GM21360 (cell line): ENCODE measurements at regions not wholly inside any gene's neighbourhood (a gene's known extent, or its start where the extent isn't known, plus 50 kb on each side); places are given as distances from the start of the nearest gene placed in this dataset.
"Not testable (repeated sequence)": the region's sequence is repeated elsewhere in the genome, so short reads cannot be mapped to it uniquely, and the experiment has no call there.

ENCODE experiments used
- ATAC-seq: cut with Tn5 transposase; IDR thresholded peaks from one replicate; pipeline ENCODE4 v1.9.1; 2021; ENCODE audit warnings: mild to moderate bottlenecking, moderate library complexity; ENCODE audit not compliant: unreplicated experiment

DNA sequence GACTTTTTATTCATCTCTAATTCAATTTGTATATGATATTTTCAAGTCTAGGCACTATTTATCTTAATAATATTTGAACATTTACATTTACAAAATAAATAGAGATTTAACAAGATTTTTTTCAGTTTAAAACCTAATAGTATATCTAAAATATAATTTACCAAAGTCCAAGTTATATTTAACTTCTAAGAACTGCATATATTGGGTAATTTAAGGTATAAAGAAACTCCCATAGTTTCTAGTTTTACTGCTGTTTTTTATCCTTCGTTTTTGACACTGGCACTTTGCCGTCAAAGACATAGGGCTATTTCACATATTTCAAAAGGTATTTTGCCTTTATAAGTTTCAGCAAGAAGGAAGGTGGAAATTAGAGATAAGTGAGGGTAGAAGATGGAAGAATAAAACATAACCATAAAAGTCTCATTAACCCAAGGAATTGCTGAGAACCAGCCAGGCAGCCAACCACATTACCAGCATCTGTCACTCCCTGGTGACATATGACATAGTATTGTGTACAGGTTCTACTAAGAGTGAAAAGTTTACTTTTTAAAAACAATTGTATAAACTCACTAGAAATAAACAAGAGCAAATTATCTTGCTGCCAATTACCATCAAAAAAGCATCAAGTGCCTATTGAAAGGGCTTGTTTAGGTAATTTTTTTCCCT is 251.5 kb downstream of the NSUN3 start:
- ATAC-seq: no peak

DNA sequence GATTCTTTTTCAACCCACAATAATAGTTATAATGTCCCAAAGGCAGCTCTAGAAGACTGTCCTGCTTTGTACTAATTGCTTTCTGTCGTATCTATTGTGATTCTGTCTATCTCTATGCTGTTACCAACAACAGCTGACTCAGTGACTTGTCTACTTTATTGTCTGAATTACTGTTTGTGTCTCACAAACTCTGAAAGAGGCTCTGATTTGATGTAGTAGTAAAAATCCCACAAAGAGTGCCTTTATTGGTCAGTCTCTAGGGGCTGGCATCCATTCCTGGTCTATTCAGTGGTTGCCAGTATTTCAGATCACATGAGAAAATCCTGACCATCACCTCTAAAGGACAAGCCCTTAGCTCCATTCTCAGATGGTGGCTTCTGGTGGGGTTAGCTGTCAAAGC is 254.2 kb downstream of the NSUN3 start:
- ATAC-seq: no peak

DNA sequence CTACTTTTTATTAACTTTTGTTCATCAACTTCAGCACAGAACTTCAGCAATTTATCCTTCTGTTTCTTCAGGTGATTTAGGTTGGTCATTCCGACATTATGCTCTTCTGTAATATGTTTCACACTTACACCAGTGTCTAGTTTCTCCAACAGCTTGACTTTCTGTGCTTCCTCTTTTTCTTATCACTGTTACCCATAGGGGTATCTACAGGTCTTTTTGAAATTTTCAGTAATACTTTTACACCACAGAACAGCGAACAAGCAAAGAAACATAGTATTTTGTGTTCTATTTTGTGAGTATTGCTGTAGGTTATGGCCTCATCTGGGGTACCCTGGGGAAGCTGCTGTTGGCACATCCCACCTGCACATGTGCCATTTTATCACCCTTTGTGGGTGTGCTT is 260.7 kb downstream of the NSUN3 start:
- no peak for ATAC-seq

DNA sequence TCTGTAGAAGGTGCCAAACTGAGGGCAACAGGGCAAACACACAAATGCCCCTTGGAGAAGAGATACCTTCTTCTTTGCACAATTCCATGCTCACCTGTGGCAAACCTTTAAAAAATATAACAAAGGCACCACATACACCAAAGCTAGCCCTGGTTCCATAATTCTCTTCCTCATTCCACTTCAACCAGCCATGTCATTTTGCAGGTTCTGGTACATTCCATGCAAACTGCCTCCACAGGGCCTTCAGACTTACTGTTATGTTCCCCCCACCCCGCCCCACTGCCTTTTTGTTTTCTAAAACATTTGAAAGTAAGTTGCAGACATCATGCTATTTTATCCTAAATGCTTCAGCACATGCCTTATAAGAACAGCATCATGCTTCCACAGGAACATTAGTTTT is 269.0 kb downstream of the NSUN3 start:
- ATAC-seq: no peak

DNA sequence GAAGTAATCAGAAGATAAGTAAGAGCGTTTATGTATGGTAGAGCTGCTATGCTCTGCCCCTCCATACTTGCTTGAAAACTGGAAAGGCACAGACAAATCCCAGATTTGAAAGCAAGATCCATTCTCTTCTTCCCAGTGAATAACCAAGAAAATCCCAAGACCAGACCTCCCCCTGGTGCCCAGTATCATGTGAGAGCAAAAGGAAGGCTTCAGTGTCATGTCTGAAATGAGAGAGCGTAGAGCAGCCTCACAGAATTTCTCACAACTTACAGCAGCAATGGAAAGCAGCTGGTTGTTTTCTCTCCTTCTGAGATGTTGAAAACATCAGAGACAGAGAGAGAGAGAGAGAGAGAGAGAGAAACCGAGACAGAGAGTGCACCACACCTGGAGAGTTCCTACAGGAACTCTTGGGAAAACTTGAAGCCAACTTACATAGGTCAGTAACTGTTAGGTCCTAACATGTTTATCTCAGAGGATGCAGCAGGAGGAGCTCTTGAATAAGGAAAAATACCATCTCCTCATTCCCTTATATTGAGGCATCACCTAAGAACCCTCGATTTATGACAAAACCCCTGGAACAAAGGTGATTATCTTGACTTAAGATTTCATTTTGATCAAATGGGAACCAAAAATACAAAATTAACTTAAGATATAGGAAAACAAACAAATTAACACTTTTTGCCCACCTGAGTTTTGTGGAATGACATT is 273.3 kb downstream of the NSUN3 start:
- no peak for ATAC-seq

DNA sequence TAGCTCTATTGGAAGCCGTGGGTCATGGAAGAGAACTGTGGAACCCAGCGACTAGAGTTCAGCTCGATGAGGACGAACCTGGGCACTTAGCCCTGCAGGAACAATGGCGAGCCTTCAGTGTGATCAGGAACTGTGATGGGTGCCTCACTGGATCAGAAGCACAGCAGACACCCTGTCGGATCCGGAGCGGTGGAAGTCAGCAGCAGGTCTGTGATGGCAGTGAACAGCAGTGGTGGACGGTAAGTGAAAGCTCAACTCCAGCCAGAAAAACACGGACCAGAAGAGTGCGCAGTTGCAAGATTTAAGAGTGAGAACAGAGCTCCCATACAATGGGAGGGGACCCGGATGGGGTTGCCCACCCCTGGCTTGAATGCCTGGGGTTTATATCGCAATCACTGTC is 282.2 kb downstream of the NSUN3 start:
- ATAC-seq: no peak

DNA sequence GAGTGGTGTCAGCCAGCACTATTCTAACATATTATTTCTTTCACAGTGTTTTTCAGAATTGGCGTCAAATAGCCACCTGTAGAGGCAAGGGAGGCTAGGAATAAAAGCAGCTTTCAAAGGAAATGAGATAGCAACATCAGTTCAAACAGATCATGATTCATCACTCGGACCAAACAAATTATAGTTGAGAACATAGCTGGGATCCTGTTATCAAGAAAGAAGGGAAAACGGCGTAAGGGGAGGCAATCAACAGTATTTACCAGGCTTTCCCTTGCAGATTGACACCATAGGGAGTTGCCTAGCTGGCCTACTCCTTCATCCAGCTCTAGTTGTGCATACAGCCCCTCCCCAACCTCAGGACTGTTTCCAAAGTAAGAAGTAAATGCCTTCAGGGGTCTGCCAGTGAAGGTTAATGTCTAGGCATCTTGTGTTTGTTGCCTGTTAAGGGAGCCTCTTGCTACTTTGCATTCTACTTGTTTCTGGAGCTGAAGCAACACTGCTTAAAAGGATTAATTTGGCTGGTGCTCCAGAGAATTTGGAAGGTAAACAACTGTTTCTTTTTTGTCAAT is 286.5 kb downstream of the NSUN3 start:
- ATAC-seq: no peak

DNA sequence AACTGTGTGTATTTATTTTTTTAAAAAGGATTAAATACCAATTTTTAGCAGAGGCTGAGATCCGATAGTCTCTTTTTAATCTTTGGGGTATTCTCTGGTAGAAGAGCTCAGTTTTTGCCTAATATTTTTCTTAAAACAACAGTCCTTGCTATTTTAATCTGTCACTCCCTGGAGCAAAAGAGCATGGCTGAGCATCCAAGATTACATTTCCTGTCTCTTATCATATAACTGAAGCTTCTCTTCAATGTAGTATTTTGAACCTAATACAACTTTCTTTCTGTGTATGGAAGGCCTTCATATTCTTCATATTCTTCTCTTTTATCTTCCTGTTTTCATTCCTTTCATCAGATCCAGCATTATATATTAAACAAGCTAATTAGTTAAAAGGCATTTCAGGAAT is 293.7 kb downstream of the NSUN3 start:
- no peak for ATAC-seq

DNA sequence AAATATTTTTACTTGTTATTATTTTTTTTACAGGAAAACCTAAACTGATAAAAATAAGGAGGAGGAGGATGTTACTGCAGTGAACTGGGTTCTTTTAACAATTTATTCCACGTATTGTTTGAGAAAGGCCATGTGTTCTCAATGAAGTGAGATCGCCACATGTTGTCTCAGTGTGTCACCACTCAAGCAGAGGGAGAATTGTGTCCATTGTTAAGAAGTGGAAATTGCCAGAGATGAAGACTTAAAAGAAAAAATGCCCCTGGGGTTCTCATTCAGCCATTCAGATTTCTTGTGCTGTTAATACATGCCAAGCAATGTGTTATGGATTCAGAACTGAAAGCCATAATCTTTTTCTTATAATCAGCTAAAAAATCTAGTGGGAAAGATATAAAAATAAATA is 297.1 kb downstream of the NSUN3 start:
- ATAC-seq: no peak

DNA sequence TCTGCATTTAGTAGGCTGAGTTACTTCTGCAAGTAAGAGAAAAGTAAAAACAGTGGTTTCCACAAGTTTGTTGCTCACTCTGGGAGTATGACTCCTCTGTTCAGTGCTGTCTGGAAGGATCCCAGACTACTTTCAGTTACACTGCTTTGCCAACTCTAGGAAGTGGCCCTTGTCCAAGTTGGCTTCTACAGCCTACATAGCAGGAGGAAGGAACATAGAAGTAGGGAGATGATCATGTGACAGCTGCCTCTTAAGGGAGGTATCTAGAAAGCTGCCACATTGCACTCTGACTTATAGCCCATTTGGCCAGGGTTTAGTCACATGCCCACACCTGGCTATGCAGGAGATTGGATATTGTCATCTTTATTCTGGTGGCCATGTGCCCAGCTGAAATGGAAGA is 298.1 kb downstream of the NSUN3 start:
- no peak for ATAC-seq

DNA sequence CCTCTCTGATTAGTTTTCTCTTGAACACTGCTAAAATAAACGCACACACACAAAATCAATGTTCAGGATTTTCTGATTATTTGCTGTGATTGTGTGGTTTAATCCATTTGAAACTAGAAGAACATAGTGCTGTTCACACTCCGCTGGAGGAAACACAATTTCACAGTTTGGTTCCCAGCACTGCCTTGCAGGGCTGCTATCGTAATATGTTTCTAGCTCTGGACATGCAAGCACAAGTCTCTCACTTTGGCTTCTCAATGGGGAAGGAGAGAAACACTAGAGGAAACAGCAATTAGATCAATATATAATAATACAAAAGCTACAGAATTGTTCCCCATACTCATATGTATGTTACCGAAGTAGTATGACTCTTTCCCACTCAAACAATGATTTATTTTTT is 299.5 kb downstream of the NSUN3 start:
- no peak for ATAC-seq

DNA sequence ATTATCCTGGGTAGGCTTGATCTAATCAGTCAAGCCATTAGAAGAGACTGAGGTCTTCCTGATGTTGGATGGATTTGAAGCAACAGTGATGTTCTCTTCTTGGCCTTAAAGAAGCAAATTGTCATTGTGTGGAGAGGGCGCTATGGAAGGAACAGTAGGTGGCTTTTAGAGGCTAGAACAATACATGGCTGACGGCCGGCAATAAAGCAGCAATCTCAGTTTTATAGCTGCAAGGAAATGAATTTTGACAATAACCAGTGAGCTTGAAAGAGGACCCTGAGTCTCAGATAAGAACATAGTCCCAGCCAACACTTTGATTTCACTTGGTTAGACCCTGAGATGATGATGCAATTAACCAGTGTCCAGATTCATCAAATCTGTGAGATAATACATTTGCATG is 302.1 kb downstream of the NSUN3 start:
- no peak for ATAC-seq

DNA sequence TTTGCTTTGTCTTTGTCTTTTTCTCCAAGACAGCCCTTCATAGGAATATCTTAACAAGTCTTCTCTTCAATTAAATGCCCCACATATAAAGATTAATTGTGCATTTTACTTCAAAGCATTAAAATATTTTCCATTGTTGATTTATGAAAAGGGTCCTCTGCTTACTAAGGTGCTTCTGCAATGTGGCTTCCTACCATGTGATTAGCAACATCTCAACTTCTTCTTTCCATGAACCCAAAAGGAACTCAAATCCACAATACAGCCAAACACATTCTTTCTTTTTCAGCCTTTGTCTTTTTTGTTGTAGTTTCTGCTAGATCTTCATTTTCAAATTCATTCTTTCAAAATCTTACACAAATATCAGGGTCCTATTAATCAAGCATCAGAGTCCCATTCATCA is 309.2 kb downstream of the NSUN3 start:
- no peak for ATAC-seq

DNA sequence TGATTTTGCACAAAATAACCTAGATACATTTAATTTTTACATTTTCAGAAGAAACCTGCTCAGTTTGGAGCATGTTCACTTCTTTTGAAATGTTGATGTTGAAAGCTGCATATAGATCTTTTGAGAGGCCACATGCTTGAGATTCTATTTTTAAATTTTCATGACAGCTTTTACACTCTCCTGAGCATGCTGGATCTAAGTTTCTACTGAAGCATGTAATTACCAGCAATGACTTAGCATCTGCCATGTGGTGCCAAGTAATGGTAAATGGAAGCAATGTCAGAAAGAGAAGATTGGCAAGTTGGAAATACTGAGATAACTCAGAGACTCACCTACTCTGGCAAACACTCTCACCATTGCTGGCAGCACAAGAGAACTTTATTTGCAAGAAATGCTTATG is 310.6 kb downstream of the NSUN3 start:
- ATAC-seq: no peak

DNA sequence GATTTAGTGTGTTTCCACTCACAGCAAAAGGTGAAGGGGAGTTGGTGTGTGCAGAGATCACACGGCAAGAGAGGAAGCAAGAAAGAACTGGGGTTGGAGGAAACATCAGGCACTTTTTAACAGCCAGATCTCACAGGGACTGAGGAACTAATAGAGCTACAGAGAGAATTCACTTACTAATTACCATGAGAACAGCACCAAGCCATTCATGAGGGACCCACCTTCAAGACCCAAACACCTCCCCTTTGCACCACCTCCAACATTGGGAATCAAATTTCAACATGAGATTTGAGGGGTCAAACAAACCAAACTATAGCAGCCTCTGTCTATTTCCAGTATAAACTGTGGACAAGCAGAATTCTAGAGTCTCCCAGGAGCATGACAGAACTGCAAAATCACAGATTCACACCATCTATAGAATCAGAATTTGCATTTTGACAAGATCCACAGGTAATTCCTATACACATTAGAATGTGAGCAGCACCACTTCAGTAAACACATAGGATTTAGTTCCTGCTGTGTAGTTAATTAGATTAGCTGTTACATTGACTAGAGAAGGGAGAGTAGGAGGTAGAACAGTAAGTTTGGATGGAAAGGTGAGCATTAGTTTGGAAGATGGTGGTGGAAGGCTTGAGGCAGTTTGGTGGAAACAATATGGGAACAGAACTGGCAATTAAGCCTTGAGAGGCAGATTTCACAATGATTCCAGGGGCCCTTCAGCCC is 311.7 kb downstream of the NSUN3 start:
- no peak for ATAC-seq

DNA sequence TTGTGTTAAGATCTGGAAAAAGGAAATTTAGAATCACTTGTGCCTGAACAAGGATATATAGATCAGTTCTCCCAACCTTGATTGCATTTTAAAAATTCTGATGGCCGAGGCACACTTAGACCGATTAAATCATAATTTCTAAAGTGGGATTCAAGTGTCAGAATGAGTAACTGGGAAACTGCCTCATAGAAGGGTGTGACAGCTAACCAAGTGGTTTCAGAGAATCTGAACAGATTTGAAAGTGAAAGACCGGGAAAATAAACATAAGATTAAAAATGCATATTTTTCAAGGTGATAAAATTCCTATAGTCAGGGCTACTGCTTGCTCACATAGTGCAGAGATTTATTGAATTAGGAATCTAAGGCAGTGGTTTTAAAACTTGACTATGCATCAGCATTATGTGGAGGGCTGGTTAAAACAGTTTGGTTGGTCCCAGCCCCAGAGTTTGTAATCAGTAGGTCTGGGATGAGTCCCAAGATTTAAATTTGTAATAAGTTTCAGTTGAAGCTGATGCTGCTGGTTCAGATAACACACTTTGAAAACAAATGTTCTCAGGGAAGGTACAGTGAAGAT is 314.3 kb downstream of the NSUN3 start:
- not testable (repeated sequence) for ATAC-seq

DNA sequence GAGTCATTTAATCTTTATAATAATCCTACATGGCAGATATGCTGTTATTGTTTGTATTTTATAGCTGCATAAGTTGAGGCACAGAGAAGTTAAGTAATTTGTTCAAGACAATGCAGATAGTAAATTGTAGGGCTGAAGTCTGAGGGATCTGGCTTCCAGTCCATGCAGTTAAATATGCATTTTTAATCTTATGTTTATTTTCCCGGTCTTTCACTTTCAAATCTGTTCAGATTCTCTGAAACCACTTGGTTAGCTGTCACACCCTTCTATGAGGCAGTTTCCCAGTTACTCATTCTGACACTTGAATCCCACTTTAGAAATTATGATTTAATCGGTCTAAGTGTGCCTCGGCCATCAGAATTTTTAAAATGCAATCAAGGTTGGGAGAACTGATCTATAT is 315.0 kb downstream of the NSUN3 start:
- not testable (repeated sequence) for ATAC-seq

DNA sequence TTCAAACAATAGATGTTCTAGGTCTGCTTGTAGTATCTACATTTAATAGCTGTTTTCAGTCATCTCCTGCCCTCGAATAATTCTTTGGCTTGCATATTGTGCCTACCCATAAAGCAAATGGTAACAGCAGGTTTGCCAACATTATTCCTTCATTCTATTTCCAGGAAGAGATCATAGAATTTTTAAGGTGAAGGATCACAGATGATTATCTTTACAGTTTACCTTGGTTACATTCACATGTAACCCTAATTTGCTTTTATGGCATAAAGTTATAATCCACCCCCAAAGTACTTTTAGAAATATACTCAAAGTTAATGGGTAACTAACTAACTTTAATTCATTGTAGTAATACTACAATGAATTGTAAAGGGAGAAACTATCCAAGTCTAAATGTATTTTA is 315.5 kb downstream of the NSUN3 start:
- no peak for ATAC-seq

DNA sequence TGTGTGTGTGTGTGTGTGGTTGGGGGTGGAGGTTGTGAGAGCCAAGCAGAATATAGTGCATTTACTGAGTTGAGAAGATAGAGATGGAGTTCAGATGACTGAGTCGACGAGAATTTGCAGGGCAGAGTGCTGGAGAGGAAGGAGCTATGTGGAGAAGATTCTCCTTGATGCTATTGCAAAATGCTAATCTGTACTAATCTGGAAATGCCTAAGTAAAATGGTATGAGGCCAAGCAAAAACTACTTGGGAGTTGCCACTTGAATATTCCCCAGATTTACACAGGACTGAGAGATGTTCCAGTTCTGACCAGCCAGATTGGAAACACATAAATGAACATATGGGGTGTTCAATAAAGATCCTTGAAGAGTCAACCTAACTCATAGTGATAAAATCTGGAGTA is 316.4 kb downstream of the NSUN3 start:
- no peak for ATAC-seq

DNA sequence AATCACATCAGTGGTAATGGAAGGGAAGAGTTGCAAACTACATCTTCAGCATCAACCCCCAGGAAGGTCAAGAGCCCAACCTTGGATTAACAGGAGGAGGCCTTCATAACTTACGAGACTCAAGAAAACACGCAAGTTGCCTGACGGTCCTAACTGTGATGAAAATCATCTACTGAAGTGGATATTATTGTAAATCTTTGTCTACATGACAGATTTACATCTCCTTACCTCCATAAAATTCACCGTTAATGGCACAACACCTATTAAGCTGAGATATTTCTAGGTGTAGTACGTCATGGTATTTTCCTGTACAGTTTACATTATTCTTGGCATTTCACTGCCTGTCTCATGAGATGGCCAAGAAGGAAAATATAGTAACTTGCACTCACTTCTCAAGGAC is 332.0 kb downstream of the NSUN3 start:
- ATAC-seq: no peak

DNA sequence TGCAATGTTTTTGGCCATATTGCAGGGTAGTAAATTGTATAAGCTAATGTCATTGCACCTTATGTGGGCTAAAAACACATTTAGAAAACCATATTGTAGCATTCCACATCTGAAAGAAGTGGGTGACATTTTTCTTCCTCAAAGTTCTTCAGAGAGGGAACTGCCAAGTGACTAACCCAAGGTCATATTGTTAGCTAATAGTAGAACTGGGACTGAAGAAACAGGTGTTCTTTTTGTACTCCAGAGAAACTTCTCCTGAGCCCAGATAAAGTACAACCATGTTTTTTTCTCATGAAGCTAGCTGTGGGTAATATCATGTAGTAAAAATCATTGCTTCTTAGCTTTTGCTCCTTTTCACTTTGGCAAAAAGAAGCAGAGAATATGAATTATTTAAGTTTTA is 333.0 kb downstream of the NSUN3 start:
- no peak for ATAC-seq

DNA sequence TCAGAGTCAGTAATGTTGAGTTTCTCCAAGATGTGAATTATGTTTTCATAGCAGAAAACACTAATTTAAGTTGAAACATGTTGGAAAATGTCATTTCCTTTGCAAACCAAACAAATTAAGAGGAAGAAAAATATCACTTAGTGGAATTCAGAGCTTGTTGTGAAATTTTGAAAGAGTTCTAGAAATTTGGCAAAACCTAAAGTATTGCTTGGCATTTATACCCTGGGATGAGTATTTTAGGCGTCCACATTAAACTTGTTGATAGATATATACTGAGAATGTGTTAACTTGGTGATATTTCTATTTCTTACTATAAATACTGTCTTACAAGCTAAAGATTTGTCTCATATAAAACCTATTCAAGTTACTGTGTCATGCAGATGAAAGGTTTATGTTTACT is 335.2 kb downstream of the NSUN3 start:
- ATAC-seq: no peak
